ENCODE measurements at regions not wholly inside any gene's neighbourhood (a gene's known extent, or its start where the extent isn't known, plus 50 kb on each side); places are given as distances from the start of the nearest gene placed in this dataset.

GRCh38 chr5:56426693-56427092 is 193.6 kb upstream of the ANKRD55 start:
- no peak for TF ChIP-seq CTCF (conservative IDR thresholded peaks at IDR 0.05; ENCODE audit: low read depth)
- ChIA-PET CTCF (interaction anchor here (0.6 kb wide), 2 partner anchors 713 to 824 kb away, joined by 3 read pairs; no protein-coding TSS in a partner anchor), POLR2A (ENCODE audit: low non-redundant PET) (no interaction called here)
- DNase-seq (ENCODE audit: low spot score): no peak
- H3K27ac ChIP-seq: no peak overlapping the region

DNA sequence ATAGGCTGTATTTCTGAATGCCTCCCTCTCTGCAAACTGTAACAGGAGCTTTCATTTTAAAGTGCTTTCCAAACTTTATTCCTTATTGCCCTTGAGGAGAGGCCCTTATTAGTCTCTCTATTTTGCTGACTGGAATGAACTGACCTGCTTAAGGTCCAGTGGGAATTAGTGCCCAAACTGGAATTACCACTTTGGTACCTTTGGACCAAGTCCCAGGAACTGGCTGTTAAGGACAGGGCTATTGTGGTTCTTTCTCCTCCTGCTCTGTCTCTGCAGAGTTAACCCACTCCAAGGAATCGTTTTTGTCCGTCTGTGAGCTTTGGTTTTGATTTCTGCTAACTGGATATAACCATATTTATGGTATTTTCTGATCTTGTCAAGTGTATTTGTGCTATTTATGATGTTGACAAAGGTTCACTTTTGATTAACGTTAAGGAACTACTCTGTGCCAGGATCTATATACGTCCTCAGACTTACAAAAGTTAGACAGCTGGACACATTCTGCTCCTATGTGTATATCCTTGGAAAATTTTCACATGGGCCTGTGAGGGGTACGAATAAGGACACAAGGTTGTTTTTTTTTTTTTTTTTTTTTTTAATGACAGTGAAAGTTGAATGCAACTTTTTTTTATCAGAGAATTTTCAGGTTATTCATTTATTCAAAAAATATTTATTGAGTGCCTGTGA is 189.1 kb upstream of the ANKRD55 start:
- H3K27ac ChIP-seq: no peak overlapping the region
- no peak for TF ChIP-seq CTCF (conservative IDR thresholded peaks at IDR 0.05; ENCODE audit: low read depth)
- POLR2A ChIA-PET (ENCODE audit: low non-redundant PET): no interaction called here
- CTCF ChIA-PET: no interaction called here
- DNase-seq (ENCODE audit: low spot score): peak; percentile 53

DNA sequence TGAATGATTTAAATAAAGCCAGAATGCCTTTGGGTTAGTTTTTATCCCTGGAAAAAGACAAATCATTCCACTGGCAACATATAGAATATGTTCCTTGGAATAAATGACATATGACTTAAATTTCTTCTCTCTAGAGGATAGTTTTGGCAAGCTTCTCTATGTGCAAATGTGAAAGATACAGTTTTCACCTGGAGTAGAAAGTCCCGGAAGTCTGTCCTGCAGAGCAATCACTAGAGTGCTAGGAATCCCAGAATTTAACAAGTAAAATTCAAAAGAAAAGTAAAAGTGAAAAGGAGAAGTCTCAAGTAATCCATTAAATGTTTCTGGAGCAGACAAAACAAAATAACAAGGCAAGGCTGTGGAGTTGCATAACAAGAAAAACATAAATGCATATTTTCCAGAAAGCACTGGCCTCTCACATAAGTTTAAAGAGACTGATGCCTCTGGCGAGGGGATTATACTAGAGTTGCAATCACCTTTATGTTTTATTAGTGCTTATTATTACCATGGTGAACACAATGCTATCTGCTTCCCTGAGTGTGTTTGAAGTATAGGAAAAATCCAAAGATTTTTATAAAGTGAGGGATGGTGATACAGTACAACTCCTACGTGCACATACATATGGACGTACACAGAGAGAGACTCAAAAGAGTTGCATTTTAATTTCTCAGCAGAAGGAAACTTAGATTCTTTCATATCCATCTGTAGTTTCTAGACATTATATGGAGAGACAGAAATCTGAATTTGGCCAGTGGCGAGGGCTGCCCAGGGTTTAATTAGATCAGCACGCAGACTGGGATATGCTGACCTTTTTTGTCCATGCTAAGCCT is 188.3 kb upstream of the ANKRD55 start:
- TF ChIP-seq CTCF (conservative IDR thresholded peaks at IDR 0.05; ENCODE audit: low read depth): no peak
- no peak for DNase-seq (ENCODE audit: low spot score)
- no peak overlapping the region for H3K27ac ChIP-seq
- ChIA-PET POLR2A (ENCODE audit: low non-redundant PET) (no interaction called here), CTCF (no interaction called here)

GRCh38 chr5:56420323-56420722 is 187.2 kb upstream of the ANKRD55 start:
- no peak overlapping the region for H3K27ac ChIP-seq
- DNase-seq (ENCODE audit: low spot score): no peak
- TF ChIP-seq CTCF (conservative IDR thresholded peaks at IDR 0.05; ENCODE audit: low read depth): no peak
- CTCF ChIA-PET: interaction anchor here (0.7 kb wide), 1 partner anchor 30 kb away, joined by 4 read pairs; no protein-coding TSS in a partner anchor
- POLR2A ChIA-PET (ENCODE audit: low non-redundant PET): no interaction called here

- no peak overlapping the region for H3K27ac ChIP-seq
- ChIA-PET CTCF (no interaction called here), POLR2A (ENCODE audit: low non-redundant PET) (no interaction called here)
- no peak for TF ChIP-seq CTCF (conservative IDR thresholded peaks at IDR 0.05; ENCODE audit: low read depth)
- DNase-seq (ENCODE audit: low spot score): no peak
Measured at GRCh38 chr5:56419667-56420066, 186.5 kb upstream of the ANKRD55 start.

GRCh38 chr5:56415356-56415765 is 182.2 kb upstream of the ANKRD55 start:
- TF ChIP-seq CTCF (conservative IDR thresholded peaks at IDR 0.05; ENCODE audit: low read depth): no peak
- CTCF ChIA-PET: interaction anchor here (0.5 to 0.7 kb wide), 3 partner anchors 117 to 623 kb away, joined by 3 read pairs; no protein-coding TSS in a partner anchor
- DNase-seq (ENCODE audit: low spot score): no peak
- no peak overlapping the region for H3K27ac ChIP-seq
- POLR2A ChIA-PET (ENCODE audit: low non-redundant PET): no interaction called here

All from RWPE1 (cell line).